AG04450 (cell line): ENCODE measurements at regions not wholly inside any gene's neighbourhood (a gene's known extent, or its start where the extent isn't known, plus 50 kb on each side); places are given as distances from the start of the nearest gene placed in this dataset.

Source experiments
- CTCF ChIA-PET: fragments of 300-600, 350-600 bp; formaldehyde crosslinking; extraction: SDS; loops from one replicate; lab custom pipeline; 2022; ENCODE audit warnings: antibody characterized with exemption, inconsistent platforms; lab: Charles Lee
- POLR2A ChIA-PET: fragments of 350-600 bp; formaldehyde crosslinking; extraction: SDS; loops from one replicate; lab custom pipeline; 2021; ENCODE audit warnings: antibody characterized with exemption, inconsistent platforms; lab: Yijun Ruan, JAX
- DNase-seq: peaks from one replicate; pipeline ENCODE4 v3.0.0-alpha.2; 2011; ENCODE audit warnings: low read depth, low spot score
- H3K27ac ChIP-seq: one replicate; pipeline ENCODE4 v1.5.1; 2012; ENCODE audit warnings: low read depth, low read length, control low read depth
- H3K27me3 ChIP-seq: one replicate; pipeline ENCODE4 v1.6.0; 2012; ENCODE audit warnings: low read length; ENCODE audit not compliant: control insufficient read depth, insufficient read depth
- H3K4me3 ChIP-seq: 2 replicates; pipeline ENCODE4 v1.5.1; 2011; ENCODE audit warnings: mild to moderate bottlenecking, low read depth, low read length, control low read depth
- H3K9me3 ChIP-seq: 2 replicates; pipeline ENCODE4 v1.5.1; 2012; ENCODE audit warnings: low read length; ENCODE audit not compliant: control insufficient read depth, insufficient read depth
- TF ChIP-seq, protein P1 (sequence below): IDR thresholded peaks from 2 replicates; pipeline ENCODE4 v1.5.1; 2011; ENCODE audit warnings: low read depth, low read length, control low read depth, inconsistent platforms

DNA sequence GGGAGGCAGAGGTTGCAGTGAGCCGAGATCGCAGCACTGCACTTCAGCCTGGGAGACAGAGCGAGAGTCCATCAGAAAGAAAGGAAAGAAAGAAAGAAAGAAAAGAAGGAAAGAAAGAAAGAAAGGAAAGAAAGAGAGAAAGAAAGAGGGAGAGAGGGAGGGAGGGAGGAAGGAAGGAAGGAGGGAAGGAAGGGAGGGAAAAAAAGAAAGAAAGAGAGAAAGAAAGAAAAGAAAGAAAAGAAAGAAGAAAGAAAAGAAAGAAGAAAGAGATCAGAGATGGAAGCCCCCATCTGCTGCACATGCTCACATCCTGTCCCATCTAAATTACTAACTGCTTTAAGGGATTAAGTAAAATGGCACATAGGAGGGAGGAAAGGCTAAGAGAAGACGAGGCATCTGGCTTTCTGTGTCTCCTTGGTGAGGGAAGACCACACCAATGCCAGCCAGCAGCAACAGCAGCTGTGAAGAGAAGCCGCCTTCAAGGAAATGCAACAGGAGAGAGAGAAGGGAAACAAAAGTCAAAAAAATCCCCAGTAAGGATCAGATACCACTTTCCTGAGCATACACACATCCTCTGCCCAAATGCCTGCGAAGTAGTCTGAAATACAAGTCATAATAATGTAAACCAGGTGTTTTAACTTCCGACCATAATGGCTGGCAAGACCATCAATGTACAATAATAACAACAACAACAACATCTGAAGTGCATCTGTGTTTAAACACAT lies 300.2 kb upstream of the JARID2 start:
- CTCF ChIA-PET, result no interaction called here
- POLR2A ChIA-PET, result interaction anchor here (0.7 kb wide), 1 partner anchor 8 kb away, joined by 4 read pairs; no protein-coding TSS in a partner anchor
- no peak overlapping the region for H3K4me3 ChIP-seq
- no peak overlapping the region for H3K27ac ChIP-seq
- no peaks in the 10 kb centered on the region for H3K27me3 ChIP-seq
- TF ChIP-seq, protein P1, sequence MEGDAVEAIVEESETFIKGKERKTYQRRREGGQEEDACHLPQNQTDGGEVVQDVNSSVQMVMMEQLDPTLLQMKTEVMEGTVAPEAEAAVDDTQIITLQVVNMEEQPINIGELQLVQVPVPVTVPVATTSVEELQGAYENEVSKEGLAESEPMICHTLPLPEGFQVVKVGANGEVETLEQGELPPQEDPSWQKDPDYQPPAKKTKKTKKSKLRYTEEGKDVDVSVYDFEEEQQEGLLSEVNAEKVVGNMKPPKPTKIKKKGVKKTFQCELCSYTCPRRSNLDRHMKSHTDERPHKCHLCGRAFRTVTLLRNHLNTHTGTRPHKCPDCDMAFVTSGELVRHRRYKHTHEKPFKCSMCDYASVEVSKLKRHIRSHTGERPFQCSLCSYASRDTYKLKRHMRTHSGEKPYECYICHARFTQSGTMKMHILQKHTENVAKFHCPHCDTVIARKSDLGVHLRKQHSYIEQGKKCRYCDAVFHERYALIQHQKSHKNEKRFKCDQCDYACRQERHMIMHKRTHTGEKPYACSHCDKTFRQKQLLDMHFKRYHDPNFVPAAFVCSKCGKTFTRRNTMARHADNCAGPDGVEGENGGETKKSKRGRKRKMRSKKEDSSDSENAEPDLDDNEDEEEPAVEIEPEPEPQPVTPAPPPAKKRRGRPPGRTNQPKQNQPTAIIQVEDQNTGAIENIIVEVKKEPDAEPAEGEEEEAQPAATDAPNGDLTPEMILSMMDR, result no peak
- DNase-seq, result no peak
- no peaks in the 10 kb centered on the region for H3K9me3 ChIP-seq

DNA sequence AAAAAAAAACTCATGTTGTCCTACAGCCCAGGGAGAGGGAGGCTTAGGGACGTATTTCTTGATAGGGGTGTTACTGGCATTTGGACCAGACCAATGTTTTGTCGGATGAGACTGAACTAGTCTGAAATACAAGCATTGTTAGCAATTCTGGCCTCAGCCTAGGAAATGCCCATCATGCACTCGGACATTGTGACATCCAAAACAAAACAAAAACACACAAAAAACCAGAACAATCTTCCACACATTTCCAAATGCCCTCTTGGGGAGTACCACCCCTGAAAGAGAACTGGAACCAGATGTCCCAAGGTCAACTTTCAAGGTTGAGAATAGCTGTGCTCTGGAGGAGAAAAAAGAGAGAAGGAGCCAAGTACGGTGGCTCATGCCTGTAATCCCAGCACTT lies 299.1 kb upstream of the JARID2 start:
- ChIA-PET CTCF (no interaction called here), POLR2A (interaction anchor here (0.7 kb wide), 1 partner anchor 9 kb away, joined by 4 read pairs; no protein-coding TSS in a partner anchor)
- TF ChIP-seq, protein P1, result no peak
- no peak for DNase-seq
- no peak overlapping the region for H3K4me3 ChIP-seq
- H3K27ac ChIP-seq, result no peak overlapping the region
- no peaks in the 10 kb centered on the region for H3K27me3 ChIP-seq
- H3K9me3 ChIP-seq, result no peaks in the 10 kb centered on the region

DNA sequence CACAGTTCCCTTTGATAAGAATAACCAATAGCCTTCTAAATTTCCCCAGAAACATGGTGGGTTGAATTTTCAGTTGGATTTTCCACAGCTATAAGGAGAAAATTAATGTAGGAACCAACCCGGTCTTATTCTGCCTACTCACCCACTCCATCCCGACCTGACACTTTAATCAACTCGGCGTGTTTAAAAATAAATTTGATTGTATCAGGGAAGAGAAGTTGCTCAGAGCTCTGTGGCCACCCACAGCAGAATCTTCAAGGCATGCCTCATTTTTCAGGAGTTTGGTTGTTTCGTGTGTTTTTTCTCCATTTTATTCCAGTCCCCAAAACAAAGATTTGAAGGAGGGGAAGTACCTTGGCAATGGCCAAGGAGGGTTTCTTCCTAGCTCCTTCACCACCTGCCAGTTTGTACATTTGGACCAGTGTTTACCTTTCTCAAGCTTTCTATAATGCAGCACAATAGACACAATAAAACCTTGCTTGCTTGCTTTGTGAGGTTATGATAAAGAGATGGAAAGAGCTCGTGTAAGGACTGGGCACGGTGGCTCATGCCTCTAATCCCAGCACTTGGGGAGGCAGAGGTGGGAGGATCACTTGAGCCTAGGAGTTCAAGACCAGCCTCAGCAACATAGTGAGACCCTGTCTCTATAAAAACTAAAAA lies 297.2 kb upstream of the JARID2 start:
- Histone ChIP-seq H3K9me3 (no peaks in the 10 kb centered on the region), H3K27ac (no peak overlapping the region), H3K27me3 (no peaks in the 10 kb centered on the region), H3K4me3 (no peak overlapping the region)
- TF ChIP-seq, protein P1, result no peak
- ChIA-PET POLR2A (no interaction called here), CTCF (interaction anchor here (0.5 kb wide), 2 partner anchors 29 to 546 kb away, joined by 3 read pairs; no protein-coding TSS in a partner anchor)
- DNase-seq, result no peak

DNA sequence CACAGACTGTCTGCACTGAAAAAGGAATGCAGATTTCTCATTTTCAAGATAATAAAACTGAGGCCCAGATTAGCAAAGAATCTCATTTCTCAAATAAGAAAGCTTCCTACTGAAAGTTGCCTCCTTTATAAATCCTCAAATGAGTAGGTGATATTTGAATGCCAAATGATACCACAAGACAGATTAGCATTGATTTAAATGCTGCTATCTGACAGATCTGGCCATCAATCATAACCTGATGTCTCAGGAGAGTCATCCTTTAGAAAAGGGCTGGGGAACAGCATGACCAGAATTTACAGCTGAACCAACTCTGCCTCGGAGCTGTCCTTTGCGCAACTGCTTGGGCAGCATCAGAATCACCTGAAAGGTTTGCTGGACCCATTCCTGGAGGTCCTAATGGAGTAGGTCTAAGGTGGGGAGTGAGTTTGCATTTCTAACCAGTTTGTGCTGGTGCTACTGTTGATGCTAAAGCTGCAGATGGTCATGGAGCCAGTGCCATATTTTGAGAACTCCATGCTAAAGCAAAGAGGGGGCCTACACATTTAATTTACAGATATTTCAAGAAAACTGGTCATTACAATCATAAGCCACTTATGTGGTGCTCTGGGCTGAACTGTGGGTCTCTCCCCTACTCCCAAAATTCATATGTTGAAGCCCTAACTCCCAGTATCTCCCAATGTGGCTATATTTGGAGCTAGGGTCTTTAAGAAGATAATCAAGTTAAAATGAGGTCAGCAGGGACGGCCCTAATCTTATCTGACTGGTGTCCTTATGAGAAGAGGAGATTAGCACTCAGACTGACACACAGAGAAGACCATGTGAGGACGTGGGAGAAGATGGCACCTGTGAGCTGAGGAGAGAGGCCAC lies 295.5 kb upstream of the JARID2 start:
- Histone ChIP-seq H3K27me3 (no peaks in the 10 kb centered on the region), H3K27ac (no peak overlapping the region), H3K9me3 (peaks cover 4% of the 10 kb centered on the region; the same call in 1 of the 2 replicates), H3K4me3 (no peak overlapping the region)
- TF ChIP-seq, protein P1, result no peak
- DNase-seq, result no peak
- CTCF ChIA-PET, result no interaction called here
- POLR2A ChIA-PET, result no interaction called here
